H1 (cell line): ENCODE measurements at regions not wholly inside any gene's neighbourhood (a gene's known extent, or its start where the extent isn't known, plus 50 kb on each side); places are given as distances from the start of the nearest gene placed in this dataset.

ENCODE experiments used
- CTCF ChIA-PET: fragments of 300-600 bp; sonication (Branson Sonifier 250); formaldehyde crosslinking; loops from one replicate; lab custom pipeline; 2021; ENCODE audit not compliant: partially characterized antibody; lab: Charles Lee
- POLR2A ChIA-PET: fragments of 300-600 bp; sonication (Branson Sonifier 250); formaldehyde crosslinking; loops from one replicate; lab custom pipeline; 2021; ENCODE audit warnings: inconsistent platforms; ENCODE audit not compliant: partially characterized antibody; lab: Charles Lee
- DNase-seq, 2 experiments: peaks; one replicate each; pipeline versions ENCODE4 v3.0.0 to v3.0.0-alpha.2; 2010 to 2022; ENCODE audit warnings: low spot score in 2 of 2, low read depth in 1 of 2, mixed read lengths in 1 of 2
- FAIRE-seq: peaks from 2 replicates; lab custom pipeline; 2011; peaks lifted over from hg19 to GRCh38; lab: Jason Lieb, UNC
- H2AFZ ChIP-seq: 2 replicates; pipeline ENCODE4 v1.8.1; 2012; ENCODE audit warnings: low read length, inconsistent platforms
- H2AK5ac ChIP-seq: 2 replicates; pipeline ENCODE4 v1.6.1; 2013; ENCODE audit warnings: low read depth, low read length
- H2BK120ac ChIP-seq: replicated peaks from 2 replicates; pipeline ENCODE3; 2013; ENCODE audit warnings: low read depth, low read length, inconsistent platforms
- H2BK12ac ChIP-seq: 2 replicates; pipeline ENCODE4 v1.6.1; 2013; ENCODE audit warnings: low read depth, low read length
- H2BK15ac ChIP-seq: 2 replicates; pipeline ENCODE4 v1.6.1; 2013; ENCODE audit warnings: low read length
- H2BK20ac ChIP-seq: 2 replicates; pipeline ENCODE4 v1.6.1; 2013; ENCODE audit warnings: low read length
- H2BK5ac ChIP-seq: 2 replicates; pipeline ENCODE4 v1.6.1; 2013; ENCODE audit warnings: low read depth, low read length
- H3K14ac ChIP-seq: 2 replicates; pipeline ENCODE4 v1.6.1; 2013; ENCODE audit warnings: inconsistent platforms; ENCODE audit not compliant: insufficient read length
- H3K18ac ChIP-seq: 2 replicates; pipeline ENCODE4 v1.6.1; 2013; ENCODE audit warnings: low read length; ENCODE audit errors: extremely low read depth
- H3K23ac ChIP-seq: 2 replicates; pipeline ENCODE4 v1.6.1; 2013; ENCODE audit warnings: inconsistent platforms; ENCODE audit not compliant: insufficient read length
- H3K23me2 ChIP-seq: 2 replicates; pipeline ENCODE4 v1.6.1; 2013; ENCODE audit warnings: low read depth, low read length
- H3K27ac ChIP-seq: 2 replicates; pipeline ENCODE4 v1.6.1; 2011; ENCODE audit warnings: low read depth, low read length, inconsistent platforms
- H3K27me3 ChIP-seq, 4 experiments: replicated peaks in 1 of 4; 1 replicate in 1 of 4; 2 replicates in 3 of 4; pipeline versions ENCODE4 v1.6.1 to v1.8.1; 2011 to 2013; ENCODE audit warnings: low read length in 3 of 4, mild to moderate bottlenecking in 3 of 4, inconsistent platforms in 2 of 4, mixed read lengths in 2 of 4, moderate library complexity in 1 of 4; ENCODE audit not compliant: control insufficient read depth in 3 of 4, insufficient read depth in 3 of 4; ENCODE audit errors: extremely low read depth in 1 of 4
- H3K36me3 ChIP-seq, 4 experiments: 2 replicates each; pipeline versions ENCODE4 v1.6.1 to v1.8.1; 2011 to 2013; ENCODE audit warnings: mild to moderate bottlenecking in 4 of 4, low read length in 3 of 4, moderate library complexity in 2 of 4, control low read depth in 1 of 4, inconsistent platforms in 1 of 4; ENCODE audit not compliant: insufficient read depth in 4 of 4, control insufficient read depth in 2 of 4
- H3K4ac ChIP-seq: replicated peaks from 2 replicates; pipeline ENCODE3; 2013; ENCODE audit warnings: low read length, low read depth, mixed read lengths, inconsistent platforms; ENCODE audit not compliant: insufficient read length
- H3K4me1 ChIP-seq, 4 experiments: replicated peaks in 1 of 4; 1 replicate in 1 of 4; 2 replicates in 3 of 4; pipeline versions ENCODE4 v1.6.1 to v1.8.1; 2011 to 2013; ENCODE audit warnings: low read length in 3 of 4, inconsistent platforms in 2 of 4, mixed read lengths in 1 of 4; ENCODE audit not compliant: insufficient read depth in 4 of 4, control insufficient read depth in 3 of 4
- H3K4me2 ChIP-seq, 2 experiments: 2 replicates each; pipeline versions ENCODE4 v1.6.1 to v1.8.1; 2011 to 2013; ENCODE audit warnings: low read depth in 2 of 2, low read length in 2 of 2, control low read depth in 1 of 2, inconsistent platforms in 1 of 2, mild to moderate bottlenecking in 1 of 2; ENCODE audit not compliant: insufficient read depth in 1 of 2
- H3K4me3 ChIP-seq, 4 experiments: fragments of 200-600, 300-600 bp in 1 of 4; sonication (generic), shearing (Covaris generic), sonication (Bioruptor Twin) in 1 of 4; 2 replicates each; pipeline versions ENCODE4 v1.5.1 to v1.8.1; 2011 to 2016; ENCODE audit warnings: low read length in 4 of 4, low read depth in 3 of 4, control low read depth in 2 of 4, inconsistent platforms in 2 of 4, mild to moderate bottlenecking in 2 of 4, mixed read lengths in 1 of 4, moderate library complexity in 1 of 4; ENCODE audit not compliant: insufficient read depth in 2 of 4; ENCODE audit errors: extremely low read depth in 1 of 4
- H3K56ac ChIP-seq: replicated peaks from 2 replicates; pipeline ENCODE3; 2013; ENCODE audit warnings: low read depth, mild to moderate bottlenecking, mixed read lengths, low read length, inconsistent platforms; ENCODE audit not compliant: insufficient read length
- H3K79me1 ChIP-seq: 2 replicates; pipeline ENCODE4 v1.6.1; 2013; ENCODE audit warnings: low read depth, low read length, control low read depth
- H3K79me2 ChIP-seq, 2 experiments: 2 replicates each; pipeline versions ENCODE4 v1.6.1 to v1.8.1; 2012 to 2013; ENCODE audit warnings: low read length in 2 of 2, mild to moderate bottlenecking in 2 of 2, inconsistent platforms in 1 of 2; ENCODE audit not compliant: insufficient read depth in 2 of 2, control insufficient read depth in 1 of 2
- H3K9ac ChIP-seq, 4 experiments: replicated peaks in 1 of 4; 1 replicate in 1 of 4; 2 replicates in 3 of 4; pipeline versions ENCODE4 v1.6.1 to v1.8.1; 2011 to 2013; ENCODE audit warnings: low read depth in 3 of 4, low read length in 3 of 4, control low read depth in 2 of 4, mild to moderate bottlenecking in 2 of 4, moderate library complexity in 2 of 4, inconsistent platforms in 1 of 4; ENCODE audit errors: extremely low read depth in 1 of 4
- H3K9me3 ChIP-seq, 2 experiments: 2 replicates each; pipeline versions ENCODE4 v1.6.1 to v1.8.1; 2012 to 2013; ENCODE audit warnings: mild to moderate bottlenecking in 2 of 2, moderate library complexity in 2 of 2, control low read depth in 1 of 2, inconsistent platforms in 1 of 2, low read depth in 1 of 2, low read length in 1 of 2, mixed read lengths in 1 of 2; ENCODE audit not compliant: insufficient read depth in 2 of 2
- H4K20me1 ChIP-seq, 2 experiments: replicated peaks in 1 of 2; 2 replicates each; pipeline versions ENCODE3 to v1.8.1; 2011 to 2013; ENCODE audit warnings: inconsistent platforms in 2 of 2, low read length in 2 of 2, mild to moderate bottlenecking in 1 of 2; ENCODE audit not compliant: insufficient read depth in 2 of 2, control insufficient read depth in 1 of 2
- H4K5ac ChIP-seq: 2 replicates; pipeline ENCODE4 v1.6.1; 2013; ENCODE audit warnings: low read length, low read depth, mixed read lengths, inconsistent platforms; ENCODE audit not compliant: insufficient read length
- H4K8ac ChIP-seq: 2 replicates; pipeline ENCODE4 v1.8.0; 2013; ENCODE audit warnings: mild to moderate bottlenecking, moderate library complexity, low read length, inconsistent platforms; ENCODE audit not compliant: insufficient read depth; ENCODE audit errors: extremely low read depth
- H4K91ac ChIP-seq: replicated peaks from 2 replicates; pipeline ENCODE3; 2013; ENCODE audit warnings: low read length, mixed read lengths, inconsistent platforms; ENCODE audit not compliant: insufficient read length
- CEBPB ChIP-seq: IDR thresholded peaks from 2 replicates; pipeline ENCODE4 v1.6.1; 2012; ENCODE audit warnings: low read depth, low read length
- EZH2 ChIP-seq: fragments of 200-600 bp; sonication (generic); IDR thresholded peaks from 2 replicates; pipeline ENCODE4 v1.7.1; 2012; ENCODE audit warnings: low read depth, mild to moderate bottlenecking, moderate library complexity, low read length, inconsistent platforms; ENCODE audit not compliant: severe bottlenecking
- WGBS, 2 experiments: shearing (Covaris generic) in 1 of 2; methylation state at CpG; one replicate each; pipeline versions ENCODE4 v1.1.6 to v1.1.7; 2013 to 2015; ENCODE audit warnings: low lambda C conversion rate in 2 of 2, mixed read lengths in 2 of 2, inconsistent platforms in 1 of 2, low coverage in 1 of 2, missing lambda C conversion rate in 1 of 2; ENCODE audit not compliant: insufficient replicate concordance in 2 of 2, insufficient coverage in 1 of 2, insufficient read length in 1 of 2; ENCODE audit errors: extremely low coverage in 1 of 2, missing lambda C conversion rate in 1 of 2; 5-methylcytosine and 5-hydroxymethylcytosine counted together

GRCh38 chr17:5846001-5846400, 224.2 kb upstream of the WSCD1 start:
- Histone ChIP-seq H2BK120ac (no peak overlapping the region), H3K9ac (no peak overlapping the region), H2AFZ (no peak overlapping the region), H2BK5ac (no peak overlapping the region), H3K18ac (no peak overlapping the region), H3K79me1 (no peaks in the 10 kb centered on the region), H3K4me2 (no peak overlapping the region), H3K56ac (no peak overlapping the region), H3K4me3 (no peak overlapping the region), H4K5ac (no peak overlapping the region), H2AK5ac (no peak overlapping the region), H3K4ac (no peak overlapping the region), H3K9me3 (no peaks in the 10 kb centered on the region), H3K4me1 (no peaks in the 10 kb centered on the region), H4K91ac (no peak overlapping the region), H3K23me2 (no peaks in the 10 kb centered on the region), H3K79me2 (no peaks in the 10 kb centered on the region), H4K8ac (no peak overlapping the region), H3K27ac (no peak overlapping the region), H2BK20ac (no peak overlapping the region), H4K20me1 (no peaks in the 10 kb centered on the region), H2BK12ac (no peak overlapping the region), H3K36me3 (no peaks in the 10 kb centered on the region), H2BK15ac (no peak overlapping the region), H3K14ac (no peak overlapping the region), H3K23ac (no peak overlapping the region), H3K27me3 (no peaks in the 10 kb centered on the region)
- DNase-seq (no peak), FAIRE-seq (no peak)
- peak; percentile 94 for TF ChIP-seq CEBPB
- TF ChIP-seq EZH2 = no peak
- ChIA-PET CTCF (no interaction called here), POLR2A (no interaction called here)
- 92% methylated on average over 5 of the region's 5 CpGs; no CpG with 5 or more reads in 1 of the 2 experiments for WGBS, 2 experiments
